ENCODE measurements at regions not wholly inside any gene's neighbourhood (a gene's known extent, or its start where the extent isn't known, plus 50 kb on each side); places are given as distances from the start of the nearest gene placed in this dataset.

DNA sequence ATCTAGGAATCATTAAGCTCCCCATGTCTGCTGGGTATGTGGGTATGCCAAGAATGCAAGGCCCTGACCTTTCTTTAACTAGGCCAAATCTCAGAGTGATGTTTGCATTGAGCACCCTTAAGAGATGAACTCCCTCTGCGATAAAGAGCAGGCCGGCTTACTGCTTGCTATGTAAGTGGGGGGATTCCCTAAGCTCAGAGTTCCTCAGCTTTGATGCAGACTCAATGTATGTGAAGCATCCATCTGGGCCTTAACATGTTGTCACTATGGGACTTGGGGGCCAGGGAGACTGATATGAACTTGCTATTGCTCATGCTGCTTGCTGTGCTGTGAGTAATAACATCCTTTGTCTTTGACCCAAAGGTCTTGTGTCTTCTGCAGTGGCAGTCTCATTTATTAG is 149.7 kb downstream of the C12orf75 start:
- TF ChIP-seq GATA2 (IDR thresholded peaks at IDR 0.05; ENCODE audit: low read depth, low read length) = no peak
- TF ChIP-seq GATA3 (IDR thresholded peaks at IDR 0.05; ENCODE audit: low read depth, low read length) = no peak

All from SH-SY5Y (cell line).